A549 (cell line): ENCODE measurements at regions not wholly inside any gene's neighbourhood (a gene's known extent, or its start where the extent isn't known, plus 50 kb on each side); places are given as distances from the start of the nearest gene placed in this dataset.

Source experiments
- HDAC2 ChIP-seq: fragments of 200-600 bp; sonication (generic); IDR thresholded peaks from 2 replicates; pipeline ENCODE4 v1.6.1; 2016
- POLR2A ChIP-seq: IDR thresholded peaks from 2 replicates; pipeline ENCODE4 v1.6.1; 2012; ENCODE audit warnings: mild to moderate bottlenecking, low read length

DNA sequence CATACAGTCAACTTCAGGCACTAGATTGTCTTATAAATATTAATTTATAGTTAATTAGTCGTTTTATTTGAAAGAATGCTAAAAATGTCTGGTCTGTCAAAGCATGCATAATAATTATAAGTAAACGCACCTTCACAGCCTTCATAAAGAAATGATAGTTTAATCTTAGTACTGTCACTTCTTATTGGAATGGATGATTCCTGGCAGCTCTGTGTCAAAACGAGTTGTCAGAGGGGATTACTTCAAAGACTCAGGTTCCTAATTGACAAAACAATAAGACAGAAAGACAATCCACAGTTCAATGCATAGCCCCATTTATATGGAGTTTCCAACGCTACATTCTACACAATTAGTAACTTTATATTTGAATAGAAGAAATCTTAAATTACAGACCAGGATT lies 461.3 kb upstream of the TECRL start:
- TF ChIP-seq POLR2A = no peak
- TF ChIP-seq HDAC2 = no peak
